OCI-LY3 (cell line): ENCODE measurements at regions not wholly inside any gene's neighbourhood (a gene's known extent, or its start where the extent isn't known, plus 50 kb on each side); places are given as distances from the start of the nearest gene placed in this dataset.

Experiments
- H2AFZ ChIP-seq: fragments of 200-600, 300-600 bp; shearing (Covaris generic); 2 replicates; pipeline ENCODE4 v1.6.0; 2014; ENCODE audit warnings: antibody characterized with exemption, low read depth, low read length
- H3K27ac ChIP-seq: fragments of 200-600, 300-600 bp; sonication (generic); 2 replicates; pipeline ENCODE4 v1.5.1; 2014; ENCODE audit warnings: mild to moderate bottlenecking, low read length, moderate library complexity, mixed read lengths
- H3K27me3 ChIP-seq: fragments of 200-600, 300-600 bp; sonication (generic); 2 replicates; pipeline ENCODE4 v1.6.1; 2014; ENCODE audit warnings: low read depth, low read length, mixed read lengths
- H3K36me3 ChIP-seq: fragments of 200-600, 300-600 bp; sonication (generic); replicated peaks from 2 replicates; pipeline ENCODE3; 2014; ENCODE audit warnings: low read depth, low read length, mixed read lengths
- H3K4me1 ChIP-seq: fragments of 300-600, 200-600 bp; sonication (generic); 2 replicates; pipeline ENCODE4 v1.6.1; 2014; ENCODE audit warnings: low read length, mixed read lengths
- H3K4me2 ChIP-seq: fragments of 200-600, 300-600 bp; sonication (generic); 2 replicates; pipeline ENCODE4 v1.6.1; 2014; ENCODE audit warnings: low read length, mixed read lengths
- H3K4me3 ChIP-seq: fragments of 300-600, 200-600 bp; sonication (generic); 2 replicates; pipeline ENCODE4 v1.5.1; 2014; ENCODE audit warnings: antibody characterized with exemption, mild to moderate bottlenecking, low read length, moderate library complexity
- H3K79me2 ChIP-seq: fragments of 300-600, 200-600 bp; shearing (Covaris generic); 2 replicates; pipeline ENCODE4 v1.6.1; 2014; ENCODE audit warnings: mild to moderate bottlenecking, low read length, mixed read lengths
- H3K9ac ChIP-seq: fragments of 300-600, 200-600 bp; shearing (Covaris generic); 2 replicates; pipeline ENCODE4 v1.6.0; 2014; ENCODE audit warnings: mild to moderate bottlenecking, low read length, moderate library complexity
- H3K9me3 ChIP-seq: fragments of 200-600, 300-600 bp; shearing (Covaris generic); 2 replicates; pipeline ENCODE4 v1.6.1; 2014; ENCODE audit warnings: low read length, mixed read lengths; ENCODE audit not compliant: insufficient read depth
- H4K20me1 ChIP-seq: fragments of 200-600, 300-600 bp; sonication (generic); 2 replicates; pipeline ENCODE4 v1.6.1; 2016; ENCODE audit warnings: low read length, mixed read lengths; ENCODE audit not compliant: insufficient read depth
- EZH2phosphoT487 ChIP-seq: fragments of 200-600 bp; shearing (Covaris generic); IDR thresholded peaks from 2 replicates; pipeline ENCODE4 v1.6.1; 2018; ENCODE audit warnings: antibody characterized with exemption, mixed run types, low read depth
- TF ChIP-seq, protein P1 (sequence below): fragments of 200-600, 300-600 bp; sonication (generic); IDR thresholded peaks from 2 replicates; pipeline ENCODE4 v1.5.1; 2014; ENCODE audit warnings: antibody characterized with exemption, low read length, low read depth

DNA sequence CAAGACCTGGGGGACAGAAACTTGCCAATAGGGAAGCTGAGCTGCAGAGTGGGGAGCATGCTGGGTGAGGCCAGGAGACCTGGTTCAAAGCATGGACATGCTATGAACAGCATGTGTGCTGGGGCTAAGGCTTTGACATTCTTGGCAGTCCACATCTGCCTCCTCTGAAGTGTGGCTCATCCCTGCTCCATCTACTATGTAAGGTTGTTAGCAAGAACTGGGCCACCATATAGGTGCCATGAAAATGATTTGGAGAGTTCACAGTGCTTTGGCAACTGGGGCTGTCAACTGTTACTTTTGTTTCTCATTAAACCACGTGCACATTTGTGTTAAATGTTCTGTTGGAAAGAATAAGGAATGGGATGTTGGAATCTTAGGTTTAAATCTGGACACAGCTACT is 311.1 kb downstream of the CDC5L start:
- no peaks in the 10 kb centered on the region for H4K20me1 ChIP-seq
- no peaks in the 10 kb centered on the region for H3K36me3 ChIP-seq
- H3K4me3 ChIP-seq = no peak overlapping the region
- H3K27me3 ChIP-seq = no peaks in the 10 kb centered on the region
- H3K27ac ChIP-seq = no peak overlapping the region
- H3K79me2 ChIP-seq = no peaks in the 10 kb centered on the region
- no peak overlapping the region for H3K4me2 ChIP-seq
- no peak overlapping the region for H3K9ac ChIP-seq
- H3K4me1 ChIP-seq = peaks cover 27% of the 10 kb centered on the region
- no peak overlapping the region for H2AFZ ChIP-seq
- TF ChIP-seq, protein P1, sequence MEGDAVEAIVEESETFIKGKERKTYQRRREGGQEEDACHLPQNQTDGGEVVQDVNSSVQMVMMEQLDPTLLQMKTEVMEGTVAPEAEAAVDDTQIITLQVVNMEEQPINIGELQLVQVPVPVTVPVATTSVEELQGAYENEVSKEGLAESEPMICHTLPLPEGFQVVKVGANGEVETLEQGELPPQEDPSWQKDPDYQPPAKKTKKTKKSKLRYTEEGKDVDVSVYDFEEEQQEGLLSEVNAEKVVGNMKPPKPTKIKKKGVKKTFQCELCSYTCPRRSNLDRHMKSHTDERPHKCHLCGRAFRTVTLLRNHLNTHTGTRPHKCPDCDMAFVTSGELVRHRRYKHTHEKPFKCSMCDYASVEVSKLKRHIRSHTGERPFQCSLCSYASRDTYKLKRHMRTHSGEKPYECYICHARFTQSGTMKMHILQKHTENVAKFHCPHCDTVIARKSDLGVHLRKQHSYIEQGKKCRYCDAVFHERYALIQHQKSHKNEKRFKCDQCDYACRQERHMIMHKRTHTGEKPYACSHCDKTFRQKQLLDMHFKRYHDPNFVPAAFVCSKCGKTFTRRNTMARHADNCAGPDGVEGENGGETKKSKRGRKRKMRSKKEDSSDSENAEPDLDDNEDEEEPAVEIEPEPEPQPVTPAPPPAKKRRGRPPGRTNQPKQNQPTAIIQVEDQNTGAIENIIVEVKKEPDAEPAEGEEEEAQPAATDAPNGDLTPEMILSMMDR = no peak
- no peak for TF ChIP-seq EZH2phosphoT487
- H3K9me3 ChIP-seq = no peaks in the 10 kb centered on the region

DNA sequence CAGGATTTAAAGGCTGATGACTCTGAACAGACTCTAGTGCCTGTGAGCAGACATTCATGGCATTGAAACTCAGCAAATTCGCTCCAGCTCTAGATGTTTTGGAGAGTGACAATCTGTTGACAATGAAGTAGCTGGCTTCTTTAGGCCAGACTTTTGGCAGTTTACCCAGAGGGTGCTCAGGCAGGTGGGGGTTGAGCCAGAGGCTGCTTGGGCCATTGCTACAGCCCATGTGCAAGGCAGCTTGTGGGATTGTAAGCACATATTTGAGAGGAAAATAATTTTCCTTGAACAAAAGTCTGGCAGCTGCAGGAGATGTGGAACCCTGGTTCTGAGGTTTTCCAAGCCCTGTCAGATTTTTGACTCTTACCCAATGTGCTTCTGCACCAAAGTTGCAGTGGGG is 311.6 kb downstream of the CDC5L start:
- Histone ChIP-seq H3K4me3 (no peak overlapping the region), H2AFZ (no peak overlapping the region), H3K27ac (no peak overlapping the region), H3K9me3 (no peaks in the 10 kb centered on the region), H3K4me2 (no peak overlapping the region), H3K9ac (no peak overlapping the region), H3K27me3 (no peaks in the 10 kb centered on the region), H3K79me2 (no peaks in the 10 kb centered on the region), H3K4me1 (peaks cover 27% of the 10 kb centered on the region), H3K36me3 (no peaks in the 10 kb centered on the region), H4K20me1 (no peaks in the 10 kb centered on the region)
- TF ChIP-seq, protein P1 = no peak
- TF ChIP-seq EZH2phosphoT487 = no peak

DNA sequence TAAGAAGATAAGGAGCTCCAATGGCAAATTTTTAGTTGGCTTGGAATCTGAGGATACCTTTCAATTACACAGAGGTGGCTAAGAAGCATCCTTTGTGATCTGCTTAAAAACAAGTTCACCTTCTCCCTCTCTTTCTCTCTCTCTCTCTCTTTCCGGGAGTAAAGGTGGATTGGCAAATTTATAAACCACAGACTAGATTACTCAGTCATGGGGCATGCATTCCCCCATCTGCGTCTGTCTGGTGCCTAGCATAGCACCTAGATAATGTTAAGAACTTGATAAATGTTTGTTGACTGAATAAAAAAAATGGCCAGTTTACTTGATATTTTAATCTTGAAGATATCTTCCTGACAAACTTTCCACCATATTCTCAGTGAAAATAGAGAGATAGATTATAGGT is 312.3 kb downstream of the CDC5L start:
- no peaks in the 10 kb centered on the region for H4K20me1 ChIP-seq
- no peaks in the 10 kb centered on the region for H3K36me3 ChIP-seq
- peaks cover 27% of the 10 kb centered on the region for H3K4me1 ChIP-seq
- no peaks in the 10 kb centered on the region for H3K79me2 ChIP-seq
- H3K9ac ChIP-seq = no peak overlapping the region
- TF ChIP-seq, protein P1 = no peak
- no peak for TF ChIP-seq EZH2phosphoT487
- H3K4me3 ChIP-seq = 0 out of 2 replicates have a peak overlapping the region, but pooled peaks have one; percentile 53
- H2AFZ ChIP-seq = peak overlapping the region; percentile 81; the same call in 1 of the 2 replicates
- H3K27ac ChIP-seq = no peak overlapping the region
- peak overlapping the region; percentile 69 for H3K4me2 ChIP-seq
- H3K9me3 ChIP-seq = no peaks in the 10 kb centered on the region
- H3K27me3 ChIP-seq = no peaks in the 10 kb centered on the region

DNA sequence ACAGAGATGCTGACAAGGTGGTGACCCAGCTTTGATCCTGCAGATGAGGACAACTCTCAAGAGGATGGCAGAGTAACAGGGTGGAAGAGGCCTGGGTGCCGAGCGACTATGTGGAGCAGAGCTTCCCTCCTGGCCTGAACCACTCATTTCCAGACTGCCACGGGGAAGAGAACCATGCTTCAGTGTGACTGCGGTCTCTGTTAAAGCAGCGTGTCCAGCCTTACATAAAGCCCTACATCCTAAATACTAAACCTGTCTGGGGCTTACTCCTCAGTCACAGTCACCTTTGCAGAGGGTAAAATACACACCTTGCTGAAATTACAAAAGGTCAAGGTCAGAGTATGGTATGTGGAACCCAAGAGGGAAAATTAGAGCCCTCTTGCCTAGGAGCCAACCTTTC is 312.9 kb downstream of the CDC5L start:
- Histone ChIP-seq H4K20me1 (no peaks in the 10 kb centered on the region), H3K27ac (no peak overlapping the region), H3K4me3 (peak overlapping the region; percentile 53), H2AFZ (peak overlapping the region; percentile 81), H3K4me2 (peak overlapping the region; percentile 69), H3K27me3 (no peaks in the 10 kb centered on the region), H3K9ac (no peak overlapping the region), H3K4me1 (peaks cover 27% of the 10 kb centered on the region), H3K36me3 (no peaks in the 10 kb centered on the region), H3K79me2 (no peaks in the 10 kb centered on the region), H3K9me3 (no peaks in the 10 kb centered on the region)
- TF ChIP-seq, protein P1 = no peak
- no peak for TF ChIP-seq EZH2phosphoT487
